GM19452 (cell line): ENCODE measurements at regions not wholly inside any gene's neighbourhood (a gene's known extent, or its start where the extent isn't known, plus 50 kb on each side); places are given as distances from the start of the nearest gene placed in this dataset.

Experiments
- ATAC-seq: cut with Tn5 transposase; IDR thresholded peaks from one replicate; pipeline ENCODE4 v1.9.1; 2021; ENCODE audit not compliant: unreplicated experiment

- no peak for ATAC-seq
These were observed 104.3 kb upstream of the TMCC3 start for GRCh38 chr12:94754653-94755052.

- ATAC-seq = no peak
These were observed 102.8 kb upstream of the TMCC3 start for GRCh38 chr12:94753036-94753679.

- ATAC-seq = no peak
These were observed 100.5 kb upstream of the TMCC3 start for GRCh38 chr12:94750864-94751263.

GRCh38 chr12:94749890-94750289, 99.5 kb upstream of the TMCC3 start:
- no peak for ATAC-seq

GRCh38 chr12:94749455-94749854, 99.1 kb upstream of the TMCC3 start:
- no peak for ATAC-seq

- no peak for ATAC-seq
These were observed 98.5 kb upstream of the TMCC3 start for GRCh38 chr12:94748726-94749421.

- no peak for ATAC-seq
These were observed 95.2 kb upstream of the TMCC3 start for GRCh38 chr12:94745562-94745961.

- no peak for ATAC-seq
These were observed 92.8 kb upstream of the TMCC3 start for GRCh38 chr12:94743174-94743573.

GRCh38 chr12:94740601-94741362, 90.4 kb upstream of the TMCC3 start:
- ATAC-seq = no peak

GRCh38 chr12:94736820-94737219, 86.5 kb upstream of the TMCC3 start:
- no peak for ATAC-seq

GRCh38 chr12:94736004-94736403, 85.6 kb upstream of the TMCC3 start:
- ATAC-seq = no peak

- ATAC-seq = no peak
These were observed 83.4 kb upstream of the TMCC3 start for GRCh38 chr12:94733727-94734126.

GRCh38 chr12:94732367-94732990, 82.1 kb upstream of the TMCC3 start:
- no peak for ATAC-seq

- ATAC-seq = no peak
These were observed 81.5 kb upstream of the TMCC3 start for GRCh38 chr12:94731733-94732360.

GRCh38 chr12:94730847-94731246, 80.5 kb upstream of the TMCC3 start:
- no peak for ATAC-seq

GRCh38 chr12:94726236-94726835, 76.0 kb upstream of the TMCC3 start:
- ATAC-seq = no peak

GRCh38 chr12:94725375-94726168, 75.2 kb upstream of the TMCC3 start:
- ATAC-seq = no peak

- no peak for ATAC-seq
These were observed 72.3 kb upstream of the TMCC3 start for GRCh38 chr12:94722664-94723063.

- ATAC-seq = peak; percentile 93
These were observed 70.8 kb upstream of the TMCC3 start for GRCh38 chr12:94721173-94721572.

GRCh38 chr12:94718114-94718513, 67.8 kb upstream of the TMCC3 start:
- no peak for ATAC-seq
